SK-N-SH (cell line): ENCODE measurements at regions not wholly inside any gene's neighbourhood (a gene's known extent, or its start where the extent isn't known, plus 50 kb on each side); places are given as distances from the start of the nearest gene placed in this dataset.
A peak's percentile ranks its signal among the peaks of the same experiment; 100 is the strongest.

Source experiments
- CTCF ChIA-PET: fragments of 300-600, 350-600 bp; formaldehyde crosslinking; extraction: SDS; loops from one replicate; lab custom pipeline; 2021; lab: Yijun Ruan, JAX
- POLR2A ChIA-PET: fragments of 350-600 bp; sonication (Branson Sonifier 250); formaldehyde crosslinking; extraction: SDS; loops from one replicate; lab custom pipeline; 2020; ENCODE audit warnings: antibody characterized with exemption, inconsistent platforms; lab: Yijun Ruan, JAX
- DNase-seq: peaks from one replicate; pipeline ENCODE4 v3.0.0; 2012
- H2AFZ ChIP-seq: fragments of 200-600 bp; sonication (generic); 2 replicates; pipeline ENCODE4 v1.8.1; 2016; ENCODE audit warnings: antibody characterized with exemption, mild to moderate bottlenecking, low read depth
- H3F3A ChIP-seq: fragments of 200-600 bp; sonication (generic); replicated peaks from 2 replicates; pipeline ENCODE3; 2016; ENCODE audit warnings: antibody characterized with exemption, mild to moderate bottlenecking; ENCODE audit not compliant: insufficient read depth
- H3K27ac ChIP-seq, 2 experiments: fragments of 200-500 bp in 1 of 2; fragments of 200-600 bp in 1 of 2; sonication (Bioruptor generic) in 1 of 2; sonication (generic), shearing (Covaris generic) in 1 of 2; 2 replicates each; pipeline versions ENCODE4 v1.5.1 to v1.6.1; 2014 to 2016; ENCODE audit warnings: low read depth in 2 of 2, inconsistent platforms in 1 of 2, low read length in 1 of 2, mild to moderate bottlenecking in 1 of 2, mixed read lengths in 1 of 2
- H3K27me3 ChIP-seq: fragments of 200-600 bp; sonication (generic), shearing (Covaris generic); 2 replicates; pipeline ENCODE4 v1.6.1; 2016; ENCODE audit warnings: mixed run types; ENCODE audit not compliant: insufficient read depth
- H3K36me3 ChIP-seq, 2 experiments: fragments of 200-500 bp in 1 of 2; fragments of 200-600 bp in 1 of 2; sonication (Bioruptor generic) in 1 of 2; sonication (generic) in 1 of 2; replicated peaks in 1 of 2; 2 replicates each; pipeline versions ENCODE3 to v1.5.1; 2014 to 2016; ENCODE audit warnings: low read length in 1 of 2, mild to moderate bottlenecking in 1 of 2; ENCODE audit not compliant: insufficient read depth in 2 of 2, control insufficient read depth in 1 of 2
- H3K4me1 ChIP-seq, 2 experiments: fragments of 200-500 bp in 1 of 2; fragments of 200-600 bp in 1 of 2; sonication (Bioruptor generic) in 1 of 2; sonication (generic), shearing (Covaris generic) in 1 of 2; 2 replicates each; pipeline versions ENCODE4 v1.5.1 to v1.6.1; 2014 to 2016; ENCODE audit warnings: low read depth in 1 of 2, low read length in 1 of 2, mixed run types in 1 of 2; ENCODE audit not compliant: insufficient read depth in 2 of 2, control insufficient read depth in 1 of 2
- H3K4me2 ChIP-seq: fragments of 200-600 bp; sonication (generic), shearing (Covaris generic); 2 replicates; pipeline ENCODE4 v1.6.1; 2017; ENCODE audit warnings: mixed run types
- H3K4me3 ChIP-seq, 2 experiments: fragments of 200-500 bp in 1 of 2; fragments of 200-600 bp in 1 of 2; sonication (Bioruptor generic) in 1 of 2; sonication (generic), shearing (Covaris generic) in 1 of 2; 2 replicates each; pipeline versions ENCODE4 v1.5.1 to v1.8.1; 2014 to 2016; ENCODE audit warnings: low read depth in 2 of 2, inconsistent platforms in 1 of 2, low read length in 1 of 2, mild to moderate bottlenecking in 1 of 2, mixed read lengths in 1 of 2, moderate library complexity in 1 of 2
- H3K79me2 ChIP-seq: fragments of 200-600 bp; sonication (generic); 2 replicates; pipeline ENCODE4 v1.8.1; 2017; ENCODE audit warnings: mild to moderate bottlenecking; ENCODE audit not compliant: insufficient read depth
- H3K9ac ChIP-seq: fragments of 200-600 bp; sonication (generic); 2 replicates; pipeline ENCODE4 v1.6.1; 2017; ENCODE audit warnings: mixed run types
- H3K9me2 ChIP-seq: fragments of 200-600 bp; sonication (generic); 2 replicates; pipeline ENCODE4 v1.6.1; 2017; ENCODE audit warnings: mixed run types
- H3K9me3 ChIP-seq: fragments of 200-600 bp; sonication (generic); 2 replicates; pipeline ENCODE4 v1.6.1; 2017; ENCODE audit warnings: mixed run types, mild to moderate bottlenecking, moderate library complexity
- H4K20me1 ChIP-seq: fragments of 200-600 bp; sonication (generic); 2 replicates; pipeline ENCODE4 v1.6.1; 2017; ENCODE audit warnings: mild to moderate bottlenecking, mixed run types; ENCODE audit not compliant: insufficient read depth
- CHD2 ChIP-seq: fragments of 150-350 bp; IDR thresholded peaks from 2 replicates; pipeline ENCODE4 v1.6.1; 2018; ENCODE audit warnings: low read length; ENCODE audit not compliant: partially characterized antibody
- ELF1 ChIP-seq: IDR thresholded peaks from 2 replicates; pipeline ENCODE4 v1.4.0; 2012
- FOSL2 ChIP-seq: IDR thresholded peaks from 2 replicates; pipeline ENCODE4 v1.4.0; 2012; ENCODE audit warnings: low read depth, mild to moderate bottlenecking, moderate library complexity, borderline replicate concordance
- FOXJ3 ChIP-seq: sonication (generic); formaldehyde crosslinking; IDR thresholded peaks from 2 replicates; pipeline ENCODE4 v1.5.1; 2020; ENCODE audit warnings: mild to moderate bottlenecking, missing genetic modification reagents
- FOXM1 ChIP-seq: IDR thresholded peaks from 2 replicates; pipeline ENCODE4 v1.4.0; 2012; ENCODE audit warnings: low read depth, mild to moderate bottlenecking
- IRF3 ChIP-seq: fragments of 150-350 bp; IDR thresholded peaks from 2 replicates; pipeline ENCODE4 v1.6.1; 2016; ENCODE audit warnings: mild to moderate bottlenecking, low read depth, low read length
- JUND ChIP-seq: IDR thresholded peaks from 2 replicates; pipeline ENCODE4 v1.4.0; 2012
- NRF1 ChIP-seq: IDR thresholded peaks from 2 replicates; pipeline ENCODE4 v1.6.1; 2012; ENCODE audit warnings: low read depth, mild to moderate bottlenecking, low read length
- PBX3 ChIP-seq: IDR thresholded peaks from 2 replicates; pipeline ENCODE4; 2012
- POLR2AphosphoS5 ChIP-seq: IDR thresholded peaks from 2 replicates; pipeline ENCODE4 v1.6.1; 2012; ENCODE audit warnings: low read depth, low read length
- RCOR1 ChIP-seq: fragments of 150-350 bp; IDR thresholded peaks from 2 replicates; pipeline ENCODE4 v1.6.1; 2017; ENCODE audit warnings: antibody characterized with exemption, low read length
- RFX5 ChIP-seq: IDR thresholded peaks from 2 replicates; pipeline ENCODE4 v1.6.1; 2012; ENCODE audit warnings: mild to moderate bottlenecking, improper control_type of control experiment, low read length
- TCF12 ChIP-seq: IDR thresholded peaks from 2 replicates; pipeline ENCODE4 v1.4.0; 2012
- WGBS: methylation state at CpG from one replicate; pipeline ENCODE4 v1.1.6; 2017; ENCODE audit warnings: low lambda C conversion rate; 5-methylcytosine and 5-hydroxymethylcytosine counted together

GRCh38 chr9:22208846-22209585 lies 199.9 kb upstream of the CDKN2B start:
- DNase-seq: no peak

GRCh38 chr9:22210262-22210661 lies 201.2 kb upstream of the CDKN2B start:
- Histone ChIP-seq H3K27ac (peak overlapping the region; percentile 90), H3K4me1 (peaks cover 0 to 35% of the 10 kb centered on the region in 2 experiments; a peak in 2 of 4 replicates), H3K9ac (no peak overlapping the region), H4K20me1 (no peaks in the 10 kb centered on the region), H3F3A (peaks cover 40% of the 10 kb centered on the region), H3K36me3 (no peaks in the 10 kb centered on the region), H3K4me2 (no peak overlapping the region), H3K79me2 (no peaks in the 10 kb centered on the region), H3K9me3 (no peaks in the 10 kb centered on the region), H3K9me2 (no peaks in the 10 kb centered on the region), H3K4me3 (no peak overlapping the region), H3K27me3 (no peaks in the 10 kb centered on the region), H2AFZ (no peak overlapping the region)
- POLR2A ChIA-PET: no interaction called here
- CTCF ChIA-PET: no interaction called here
- WGBS: 3% methylated on average over 1 of the region's 1 CpG
- no peak for DNase-seq
- no peak for TF ChIP-seq FOXJ3 (CRISPR knock-in tag)
- TF ChIP-seq NRF1: no peak
- TF ChIP-seq FOSL2: peak; percentile 41; the same call in 1 of the 2 replicates
- no peak for TF ChIP-seq RCOR1
- no peak for TF ChIP-seq FOXM1
- TF ChIP-seq TCF12: peak; percentile 15; the same call in 1 of the 2 replicates
- no peak for TF ChIP-seq POLR2AphosphoS5
- no peak for TF ChIP-seq ELF1
- peak; percentile 43; the same call in 1 of the 2 replicates for TF ChIP-seq JUND

More at GRCh38 chr9:22208846-22209585, 199.9 kb upstream of the CDKN2B start:
- Histone ChIP-seq H3K9ac (no peak overlapping the region), H2AFZ (peak overlapping the region; percentile 6), H3K4me2 (peak overlapping the region; percentile 21), H3K4me3 (no peak overlapping the region), H3K4me1 (peaks cover 0 to 25% of the 10 kb centered on the region in 2 experiments; a peak in 2 of 4 replicates), H3K9me3 (no peaks in the 10 kb centered on the region; the same call in 1 of the 2 replicates), H3K27me3 (no peaks in the 10 kb centered on the region), H3K79me2 (no peaks in the 10 kb centered on the region), H3K36me3 (no peaks in the 10 kb centered on the region), H3F3A (peaks cover 32% of the 10 kb centered on the region), H4K20me1 (no peaks in the 10 kb centered on the region), H3K9me2 (no peaks in the 10 kb centered on the region), H3K27ac (0 out of 4 replicates have a peak overlapping the region, but pooled peaks of 1 of the 2 experiments have one; percentile 3)
- 71% methylated on average over 1 of the region's 1 CpG for WGBS
- ChIA-PET POLR2A (no interaction called here), CTCF (no interaction called here)
- TF ChIP-seq RFX5 (no peak), IRF3 (no peak), PBX3 (peak; percentile 46; the same call in 1 of the 2 replicates), CHD2 (no peak), FOSL2 (peak; percentile 22; the same call in 1 of the 2 replicates), NRF1 (no peak)
